ENCODE measurements at regions not wholly inside any gene's neighbourhood (a gene's known extent, or its start where the extent isn't known, plus 50 kb on each side); places are given as distances from the start of the nearest gene placed in this dataset.

DNA sequence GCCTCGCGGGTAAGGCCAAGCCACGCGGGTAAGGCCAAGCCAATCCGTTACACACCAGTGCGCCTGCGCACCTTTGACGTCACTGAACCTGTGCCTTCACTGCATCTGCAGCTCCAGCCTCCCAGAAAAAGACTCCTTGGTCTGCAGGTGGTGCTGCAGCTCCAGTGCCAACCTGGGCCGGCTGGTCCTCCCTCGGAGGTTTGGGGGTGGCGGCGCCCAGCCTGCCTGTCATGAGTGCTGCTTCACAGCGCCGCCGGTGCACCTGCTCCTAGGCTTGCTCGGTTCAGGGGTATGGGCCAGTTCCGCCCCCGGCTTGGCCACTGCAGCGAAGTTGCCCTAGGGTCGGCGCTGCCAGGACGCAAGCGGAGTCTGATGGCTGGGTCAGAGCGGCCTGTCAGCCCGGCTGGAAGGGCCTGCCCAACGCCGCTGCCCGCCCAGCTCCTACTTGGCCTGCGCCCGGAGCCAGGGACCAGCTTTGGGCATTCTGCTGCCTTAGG, 146.6 kb downstream of the USP22 start:
- no peak for TF ChIP-seq EZH2 (IDR thresholded peaks at IDR 0.05; ENCODE audit: low read depth)
- TF ChIP-seq, protein P1, sequence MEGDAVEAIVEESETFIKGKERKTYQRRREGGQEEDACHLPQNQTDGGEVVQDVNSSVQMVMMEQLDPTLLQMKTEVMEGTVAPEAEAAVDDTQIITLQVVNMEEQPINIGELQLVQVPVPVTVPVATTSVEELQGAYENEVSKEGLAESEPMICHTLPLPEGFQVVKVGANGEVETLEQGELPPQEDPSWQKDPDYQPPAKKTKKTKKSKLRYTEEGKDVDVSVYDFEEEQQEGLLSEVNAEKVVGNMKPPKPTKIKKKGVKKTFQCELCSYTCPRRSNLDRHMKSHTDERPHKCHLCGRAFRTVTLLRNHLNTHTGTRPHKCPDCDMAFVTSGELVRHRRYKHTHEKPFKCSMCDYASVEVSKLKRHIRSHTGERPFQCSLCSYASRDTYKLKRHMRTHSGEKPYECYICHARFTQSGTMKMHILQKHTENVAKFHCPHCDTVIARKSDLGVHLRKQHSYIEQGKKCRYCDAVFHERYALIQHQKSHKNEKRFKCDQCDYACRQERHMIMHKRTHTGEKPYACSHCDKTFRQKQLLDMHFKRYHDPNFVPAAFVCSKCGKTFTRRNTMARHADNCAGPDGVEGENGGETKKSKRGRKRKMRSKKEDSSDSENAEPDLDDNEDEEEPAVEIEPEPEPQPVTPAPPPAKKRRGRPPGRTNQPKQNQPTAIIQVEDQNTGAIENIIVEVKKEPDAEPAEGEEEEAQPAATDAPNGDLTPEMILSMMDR (conservative IDR thresholded peaks at IDR 0.05) = no peak
